ENCODE measurements at regions not wholly inside any gene's neighbourhood (a gene's known extent, or its start where the extent isn't known, plus 50 kb on each side); places are given as distances from the start of the nearest gene placed in this dataset.

- DNase-seq: no peak
Measured at GRCh38 chr4:156487107-156487506, 484.5 kb downstream of the PDGFC start.

GRCh38 chr4:156481845-156482244 is 489.8 kb downstream of the PDGFC start:
- DNase-seq: no peak

GRCh38 chr4:156477636-156478035 is 494.0 kb downstream of the PDGFC start:
- no peak for DNase-seq

GRCh38 chr4:156476359-156476758 is 495.2 kb downstream of the PDGFC start:
- no peak for DNase-seq

GRCh38 chr4:156475322-156475721 is 496.3 kb downstream of the PDGFC start:
- peak; percentile 83 for DNase-seq

- DNase-seq: no peak
Measured at GRCh38 chr4:156473151-156473550, 498.4 kb downstream of the PDGFC start.

- no peak for DNase-seq
Measured at GRCh38 chr4:156472624-156473023, 499.0 kb downstream of the PDGFC start.

GRCh38 chr4:156459584-156459983 is 505.9 kb upstream of the CTSO start:
- no peak for DNase-seq

GRCh38 chr4:156456830-156457229 is 503.2 kb upstream of the CTSO start:
- DNase-seq: no peak

- no peak for DNase-seq
Measured at GRCh38 chr4:156443488-156443887, 489.8 kb upstream of the CTSO start.

- DNase-seq: no peak
Measured at GRCh38 chr4:156442912-156443311, 489.2 kb upstream of the CTSO start.

- no peak for DNase-seq
Measured at GRCh38 chr4:156439576-156440200, 486.0 kb upstream of the CTSO start.

GRCh38 chr4:156437666-156438065 is 484.0 kb upstream of the CTSO start:
- DNase-seq: no peak

- no peak for DNase-seq
Measured at GRCh38 chr4:156422576-156422975, 468.9 kb upstream of the CTSO start.

- DNase-seq: no peak
Measured at GRCh38 chr4:156420623-156421022, 467.0 kb upstream of the CTSO start.

GRCh38 chr4:156419080-156419685 is 465.5 kb upstream of the CTSO start:
- no peak for DNase-seq

- DNase-seq: no peak
Measured at GRCh38 chr4:156414406-156414805, 460.7 kb upstream of the CTSO start.

GRCh38 chr4:156413239-156414135 is 459.8 kb upstream of the CTSO start:
- peak; percentile 84 for DNase-seq

- DNase-seq: no peak
Measured at GRCh38 chr4:156411531-156411930, 457.9 kb upstream of the CTSO start.

- no peak for DNase-seq
Measured at GRCh38 chr4:156408749-156409148, 455.1 kb upstream of the CTSO start.

GRCh38 chr4:156401371-156401770 is 447.7 kb upstream of the CTSO start:
- no peak for DNase-seq

GRCh38 chr4:156396534-156396933 is 442.9 kb upstream of the CTSO start:
- no peak for DNase-seq

GRCh38 chr4:156391325-156391653 is 437.6 kb upstream of the CTSO start:
- DNase-seq: no peak

All from OCI-M1 (cell line).